Neural progenitor cell (in vitro differentiated cells): ENCODE measurements at regions not wholly inside any gene's neighbourhood (a gene's known extent, or its start where the extent isn't known, plus 50 kb on each side); places are given as distances from the start of the nearest gene placed in this dataset.

Experiments used
- DNase-seq: peaks from one replicate; pipeline ENCODE4 v3.0.0-alpha.2; 2016; ENCODE audit warnings: low spot score
- H2AFZ ChIP-seq: fragments of 200-600 bp; sonication (generic); replicated peaks from 2 replicates; pipeline ENCODE4 v1.6.1; 2016; ENCODE audit warnings: antibody characterized with exemption
- H3F3A ChIP-seq: fragments of 200-600 bp; sonication (generic); 2 replicates; pipeline ENCODE4 v1.6.1; 2016; ENCODE audit warnings: antibody characterized with exemption, low read depth
- H3K27ac ChIP-seq: fragments of 200-600 bp; sonication (generic); 2 replicates; pipeline ENCODE4 v1.5.1; 2016; ENCODE audit warnings: mild to moderate bottlenecking
- H3K27me3 ChIP-seq: fragments of 200-600 bp; sonication (generic); 2 replicates; pipeline ENCODE4 v1.6.1; 2016; ENCODE audit warnings: mild to moderate bottlenecking, moderate library complexity
- H3K36me3 ChIP-seq: fragments of 200-600 bp; sonication (generic); 2 replicates; pipeline ENCODE4 v1.5.1; 2016
- H3K4me1 ChIP-seq: fragments of 200-600 bp; sonication (generic); 2 replicates; pipeline ENCODE4 v1.6.1; 2016; ENCODE audit warnings: mixed run types
- H3K4me2 ChIP-seq: fragments of 200-600 bp; sonication (generic); 2 replicates; pipeline ENCODE4 v1.6.1; 2016
- H3K4me3 ChIP-seq: fragments of 200-600 bp; sonication (generic); 2 replicates; pipeline ENCODE4 v1.5.1; 2016
- H3K79me2 ChIP-seq: fragments of 200-600 bp; sonication (generic); 2 replicates; pipeline ENCODE4 v1.6.1; 2016; ENCODE audit warnings: low read depth
- H3K9ac ChIP-seq: fragments of 200-600 bp; sonication (generic); 2 replicates; pipeline ENCODE4 v1.6.1; 2016
- H3K9me3 ChIP-seq: fragments of 200-600 bp; sonication (generic); 2 replicates; pipeline ENCODE4 v1.5.1; 2016; ENCODE audit warnings: low read depth
- H4K20me1 ChIP-seq: fragments of 200-600 bp; sonication (generic); 2 replicates; pipeline ENCODE4 v1.6.1; 2016; ENCODE audit warnings: low read depth
- H3K27ac Mint-ChIP-seq: 3 replicates; pipeline ENCODE4 v1.8.0; 2021; ENCODE audit warnings: mixed read lengths
- H3K27me3 Mint-ChIP-seq: 2 replicates; pipeline ENCODE4 v1.8.0; 2022; ENCODE audit warnings: low read depth, mild to moderate bottlenecking, inconsistent platforms, moderate library complexity, mixed read lengths; ENCODE audit not compliant: insufficient read depth
- H3K36me3 Mint-ChIP-seq: 3 replicates; pipeline ENCODE4 v1.8.0; 2021; ENCODE audit warnings: mixed read lengths
- H3K4me1 Mint-ChIP-seq: 3 replicates; pipeline ENCODE4 v1.8.0; 2021; ENCODE audit warnings: mixed read lengths
- H3K4me3 Mint-ChIP-seq: 3 replicates; pipeline ENCODE4 v1.8.0; 2021; ENCODE audit warnings: mild to moderate bottlenecking, moderate library complexity, mixed read lengths
- H3K9me3 Mint-ChIP-seq: 3 replicates; pipeline ENCODE4 v1.8.0; 2020; ENCODE audit warnings: mixed read lengths
- CTCF ChIP-seq: fragments of 200-600 bp; sonication (generic); IDR thresholded peaks from 2 replicates; pipeline ENCODE4 v1.5.1; 2017; ENCODE audit warnings: antibody characterized with exemption, mild to moderate bottlenecking
- EZH2 ChIP-seq: fragments of 200-600 bp; sonication (generic); IDR thresholded peaks from 2 replicates; pipeline ENCODE4 v1.6.1; 2017; ENCODE audit warnings: antibody characterized with exemption, mild to moderate bottlenecking, moderate library complexity
- EZH2phosphoT487 ChIP-seq: fragments of 200-600 bp; sonication (generic); IDR thresholded peaks from 2 replicates; pipeline ENCODE4 v1.6.1; 2017; ENCODE audit warnings: antibody characterized with exemption

DNA sequence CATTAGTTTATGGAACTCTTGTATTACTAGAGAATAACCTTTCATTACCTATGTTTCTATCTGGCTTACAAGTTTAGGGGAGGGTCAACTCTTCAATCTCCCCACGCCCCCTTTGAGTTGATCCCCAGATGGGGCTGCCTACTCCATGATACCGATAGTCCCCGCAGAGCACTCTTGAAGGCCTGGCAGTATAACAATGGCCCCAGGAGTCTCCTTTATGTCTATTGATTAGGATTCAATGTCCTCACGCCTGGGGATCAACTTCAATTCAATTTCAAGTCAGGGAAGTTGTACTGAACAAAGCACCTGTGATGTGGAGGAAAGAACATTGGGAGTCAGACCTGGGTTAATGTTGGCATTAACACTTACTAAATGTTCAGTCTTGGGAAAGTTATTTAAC is 520.2 kb downstream of the METTL15 start:
- H2AFZ ChIP-seq: no peak overlapping the region
- H3K27ac Mint-ChIP-seq: no peak overlapping the region
- H3K4me3 Mint-ChIP-seq: no peak overlapping the region
- peaks cover 4% of the 10 kb centered on the region for H3K27me3 Mint-ChIP-seq
- no peak overlapping the region for H3K27ac ChIP-seq
- peak; percentile 76 for DNase-seq
- H3K9me3 Mint-ChIP-seq: peaks cover 10% of the 10 kb centered on the region
- TF ChIP-seq EZH2 (no peak), CTCF (no peak), EZH2phosphoT487 (no peak)
- peaks cover 20% of the 10 kb centered on the region for H3K4me1 ChIP-seq
- H3K79me2 ChIP-seq: no peaks in the 10 kb centered on the region
- no peaks in the 10 kb centered on the region for H3K36me3 Mint-ChIP-seq
- H4K20me1 ChIP-seq: peaks cover 19% of the 10 kb centered on the region
- H3K4me2 ChIP-seq: peak overlapping the region; percentile 49
- H3K9me3 ChIP-seq: no peaks in the 10 kb centered on the region
- H3K36me3 ChIP-seq: no peaks in the 10 kb centered on the region
- no peaks in the 10 kb centered on the region for H3K27me3 ChIP-seq
- H3K4me1 Mint-ChIP-seq: peaks cover 18% of the 10 kb centered on the region
- H3K4me3 ChIP-seq: no peak overlapping the region
- no peak overlapping the region for H3K9ac ChIP-seq
- H3F3A ChIP-seq: peaks cover 20% of the 10 kb centered on the region

DNA sequence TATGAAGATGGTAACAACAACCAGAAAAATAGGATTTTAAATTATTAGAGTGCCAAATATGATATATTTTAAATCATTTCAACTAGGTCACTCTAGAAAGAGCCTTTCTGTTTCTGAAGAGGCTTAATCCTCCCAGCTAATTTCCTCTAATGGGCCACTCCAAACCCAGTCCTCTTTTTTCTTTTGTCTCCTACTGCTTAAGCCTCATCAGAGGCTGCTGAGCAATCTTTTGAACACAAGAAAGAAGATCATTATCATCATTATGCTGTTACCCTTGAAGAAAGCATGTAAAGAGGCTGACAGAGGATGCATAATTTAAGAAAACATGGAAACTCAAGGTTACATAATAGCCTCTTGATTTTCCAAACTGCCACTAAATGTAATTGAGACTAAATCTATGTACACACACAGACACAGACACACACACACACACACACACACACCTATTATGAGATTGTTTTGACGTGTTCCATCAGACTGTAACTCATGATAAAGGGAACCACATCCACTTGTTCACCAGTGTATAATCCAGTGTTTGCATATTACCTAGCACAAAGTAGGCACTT is 519.6 kb downstream of the METTL15 start:
- H2AFZ ChIP-seq: no peak overlapping the region
- H3K4me3 Mint-ChIP-seq: no peak overlapping the region
- TF ChIP-seq EZH2 (no peak), EZH2phosphoT487 (no peak), CTCF (no peak)
- H3K36me3 Mint-ChIP-seq: no peaks in the 10 kb centered on the region
- peaks cover 10% of the 10 kb centered on the region for H3K9me3 Mint-ChIP-seq
- no peak overlapping the region for H3K9ac ChIP-seq
- H3K27me3 Mint-ChIP-seq: peaks cover 4% of the 10 kb centered on the region
- peak; percentile 36 for DNase-seq
- no peaks in the 10 kb centered on the region for H3K79me2 ChIP-seq
- peak overlapping the region; percentile 8 for H3K27ac Mint-ChIP-seq
- peaks cover 19% of the 10 kb centered on the region for H4K20me1 ChIP-seq
- no peak overlapping the region for H3K4me3 ChIP-seq
- H3K27me3 ChIP-seq: no peaks in the 10 kb centered on the region
- H3K36me3 ChIP-seq: no peaks in the 10 kb centered on the region
- H3F3A ChIP-seq: peaks cover 20% of the 10 kb centered on the region
- no peak overlapping the region for H3K27ac ChIP-seq
- H3K4me1 Mint-ChIP-seq: peaks cover 18% of the 10 kb centered on the region
- peak overlapping the region; percentile 49 for H3K4me2 ChIP-seq
- no peaks in the 10 kb centered on the region for H3K9me3 ChIP-seq
- peaks cover 20% of the 10 kb centered on the region for H3K4me1 ChIP-seq

GRCh38 chr11:28625532-28625931 is 517.3 kb downstream of the METTL15 start:
- H3F3A ChIP-seq: peaks cover 20% of the 10 kb centered on the region
- TF ChIP-seq CTCF: no peak
- TF ChIP-seq EZH2phosphoT487: no peak
- no peak for TF ChIP-seq EZH2
- H3K79me2 ChIP-seq: no peaks in the 10 kb centered on the region
- peaks cover 4% of the 10 kb centered on the region for H3K27me3 Mint-ChIP-seq
- H3K4me1 Mint-ChIP-seq: peaks cover 21% of the 10 kb centered on the region
- no peak for DNase-seq
- H3K9me3 ChIP-seq: no peaks in the 10 kb centered on the region
- peaks cover 20% of the 10 kb centered on the region for H3K4me1 ChIP-seq
- peaks cover 19% of the 10 kb centered on the region for H4K20me1 ChIP-seq
- H3K4me2 ChIP-seq: no peak overlapping the region
- no peaks in the 10 kb centered on the region for H3K36me3 Mint-ChIP-seq
- peaks cover 10% of the 10 kb centered on the region for H3K9me3 Mint-ChIP-seq
- no peaks in the 10 kb centered on the region for H3K36me3 ChIP-seq
- no peak overlapping the region for H3K9ac ChIP-seq
- no peak overlapping the region for H2AFZ ChIP-seq
- H3K4me3 Mint-ChIP-seq: no peak overlapping the region
- H3K4me3 ChIP-seq: no peak overlapping the region
- no peak overlapping the region for H3K27ac Mint-ChIP-seq
- no peak overlapping the region for H3K27ac ChIP-seq
- no peaks in the 10 kb centered on the region for H3K27me3 ChIP-seq
